ENCODE measurements at regions not wholly inside any gene's neighbourhood (a gene's known extent, or its start where the extent isn't known, plus 50 kb on each side); places are given as distances from the start of the nearest gene placed in this dataset.
"Not testable (repeated sequence)": the region's sequence is repeated elsewhere in the genome, so short reads cannot be mapped to it uniquely, and the experiment has no call there.

- H3K4me3 ChIP-seq, result no peak overlapping the region
- H3K27me3 ChIP-seq, result no peaks in the 10 kb centered on the region
- no peak for DNase-seq (ENCODE audit: low spot score in 2 of 2)
- H3K27ac ChIP-seq, result no peak overlapping the region
- no peak for TF ChIP-seq POLR2AphosphoS5 (IDR thresholded peaks at IDR 0.05)
- no peak for TF ChIP-seq POLR2A (IDR thresholded peaks at IDR 0.05)
- TF ChIP-seq CTCF (IDR thresholded peaks at IDR 0.05), result no peak
- TF ChIP-seq EP300 (IDR thresholded peaks at IDR 0.05), result no peak
- H3K4me1 ChIP-seq, result peaks cover 8% of the 10 kb centered on the region
- WGBS, result 27% methylated on average over 10 of the region's 10 CpGs
- no peaks in the 10 kb centered on the region for H3K9me3 ChIP-seq
- H3K36me3 ChIP-seq, result no peaks in the 10 kb centered on the region
Measured at GRCh38 chr1:60621368-60621851, 461.0 kb upstream of the NFIA start.

GRCh38 chr1:60620087-60620486 is 462.3 kb upstream of the NFIA start:
- 74% methylated on average over 7 of the region's 7 CpGs for WGBS

GRCh38 chr1:60619581-60619980 is 462.8 kb upstream of the NFIA start:
- 69% methylated on average over 3 of the region's 3 CpGs for WGBS
- no peaks in the 10 kb centered on the region for H3K27me3 ChIP-seq
- no peak overlapping the region for H3K27ac ChIP-seq
- no peak for DNase-seq (ENCODE audit: low spot score in 2 of 2)
- peaks cover 8% of the 10 kb centered on the region for H3K4me1 ChIP-seq
- TF ChIP-seq CTCF (IDR thresholded peaks at IDR 0.05), result no peak
- no peak for TF ChIP-seq POLR2AphosphoS5 (IDR thresholded peaks at IDR 0.05)
- no peak for TF ChIP-seq POLR2A (IDR thresholded peaks at IDR 0.05)
- TF ChIP-seq EP300 (IDR thresholded peaks at IDR 0.05), result no peak
- H3K4me3 ChIP-seq, result no peak overlapping the region
- H3K36me3 ChIP-seq, result no peaks in the 10 kb centered on the region
- H3K9me3 ChIP-seq, result no peaks in the 10 kb centered on the region

More at GRCh38 chr1:60620087-60620486, 462.3 kb upstream of the NFIA start:
- no peak for DNase-seq (ENCODE audit: low spot score in 2 of 2)
- no peak for TF ChIP-seq CTCF (IDR thresholded peaks at IDR 0.05)
- no peak for TF ChIP-seq POLR2A (IDR thresholded peaks at IDR 0.05)
- Histone ChIP-seq H3K36me3 (no peaks in the 10 kb centered on the region), H3K27me3 (no peaks in the 10 kb centered on the region), H3K4me1 (peaks cover 8% of the 10 kb centered on the region), H3K9me3 (no peaks in the 10 kb centered on the region), H3K4me3 (no peak overlapping the region), H3K27ac (no peak overlapping the region)

GRCh38 chr1:60615666-60616065 is 466.7 kb upstream of the NFIA start:
- no peak overlapping the region for H3K27ac ChIP-seq
- H3K27me3 ChIP-seq, result no peaks in the 10 kb centered on the region
- H3K4me1 ChIP-seq, result no peaks in the 10 kb centered on the region
- DNase-seq (ENCODE audit: low spot score in 2 of 2), result no peak
- 88% methylated on average over 3 of the region's 3 CpGs for WGBS
- H3K9me3 ChIP-seq, result no peaks in the 10 kb centered on the region
- H3K36me3 ChIP-seq, result no peaks in the 10 kb centered on the region
- TF ChIP-seq POLR2AphosphoS5 (IDR thresholded peaks at IDR 0.05) (no peak), CTCF (IDR thresholded peaks at IDR 0.05) (no peak), POLR2A (IDR thresholded peaks at IDR 0.05) (no peak), EP300 (IDR thresholded peaks at IDR 0.05) (no peak)
- H3K4me3 ChIP-seq, result no peak overlapping the region

- Histone ChIP-seq H3K4me3 (no peak overlapping the region), H3K27ac (no peak overlapping the region), H3K4me1 (no peaks in the 10 kb centered on the region), H3K27me3 (no peaks in the 10 kb centered on the region), H3K9me3 (no peaks in the 10 kb centered on the region), H3K36me3 (no peaks in the 10 kb centered on the region)
- no peak for DNase-seq (ENCODE audit: low spot score in 2 of 2)
- TF ChIP-seq POLR2A (IDR thresholded peaks at IDR 0.05) (no peak), CTCF (IDR thresholded peaks at IDR 0.05) (no peak), EP300 (IDR thresholded peaks at IDR 0.05) (no peak), POLR2AphosphoS5 (IDR thresholded peaks at IDR 0.05) (no peak)
- 88% methylated on average over 4 of the region's 4 CpGs for WGBS
Measured at GRCh38 chr1:60612790-60613189, 469.6 kb upstream of the NFIA start.

GRCh38 chr1:60606921-60607320 is 475.4 kb upstream of the NFIA start:
- DNase-seq (ENCODE audit: low spot score in 2 of 2); H3K9me3 ChIP-seq; H3K36me3 ChIP-seq; H3K4me3 ChIP-seq; H3K27ac ChIP-seq; H3K27me3 ChIP-seq; H3K4me1 ChIP-seq: not testable (repeated sequence)
- 93% methylated on average over 1 of the region's 1 CpG for WGBS

All from suprapubic skin (tissue), 4 donors.